Liver (tissue), 3 donors: ENCODE measurements at regions not wholly inside any gene's neighbourhood (a gene's known extent, or its start where the extent isn't known, plus 50 kb on each side); places are given as distances from the start of the nearest gene placed in this dataset.

Source experiments
- EGR1 ChIP-seq, 2 donors: IDR thresholded peaks; 2 replicates each; pipeline ENCODE4 v1.6.1; 2016 to 2018; ENCODE audit warnings: antibody characterized with exemption in 2 of 2, low read depth in 2 of 2
- JUND ChIP-seq, 2 donors: IDR thresholded peaks; 2 replicates each; pipeline ENCODE4 v1.6.1; 2016; ENCODE audit warnings: antibody characterized with exemption in 2 of 2
- REST ChIP-seq: IDR thresholded peaks from 2 replicates; pipeline ENCODE4 v1.6.1; 2016; ENCODE audit warnings: antibody characterized with exemption, mild to moderate bottlenecking
- SP1 ChIP-seq: IDR thresholded peaks from 2 replicates; pipeline ENCODE4 v1.6.1; 2018; ENCODE audit warnings: antibody characterized with exemption, mild to moderate bottlenecking
- YY1 ChIP-seq: IDR thresholded peaks from 2 replicates; pipeline ENCODE4 v1.6.1; 2016; ENCODE audit warnings: antibody characterized with exemption, mild to moderate bottlenecking
- ZBTB33 ChIP-seq: IDR thresholded peaks from 2 replicates; pipeline ENCODE4 v1.6.1; 2016; ENCODE audit warnings: antibody characterized with exemption
- TF ChIP-seq, protein P1 (sequence below): fragments of 150-350 bp; IDR thresholded peaks from 2 replicates; pipeline ENCODE4 v1.5.1; 2017; ENCODE audit warnings: improper control_type of control experiment, low read depth, low read length; ENCODE audit not compliant: missing input control
- TF ChIP-seq, protein P2 (sequence below): IDR thresholded peaks from 2 replicates; pipeline ENCODE4 v1.6.1; 2016; ENCODE audit warnings: antibody characterized with exemption
- donor health status: healthy.
- donor health status: healthy.

GRCh38 chr3:148073721-148074456 lies 623.8 kb upstream of the AGTR1 start:
- TF ChIP-seq EGR1 (IDR thresholded peaks at IDR 0.05; ENCODE audit: low read depth in 2 of 2), result no peak
- TF ChIP-seq, protein P1, sequence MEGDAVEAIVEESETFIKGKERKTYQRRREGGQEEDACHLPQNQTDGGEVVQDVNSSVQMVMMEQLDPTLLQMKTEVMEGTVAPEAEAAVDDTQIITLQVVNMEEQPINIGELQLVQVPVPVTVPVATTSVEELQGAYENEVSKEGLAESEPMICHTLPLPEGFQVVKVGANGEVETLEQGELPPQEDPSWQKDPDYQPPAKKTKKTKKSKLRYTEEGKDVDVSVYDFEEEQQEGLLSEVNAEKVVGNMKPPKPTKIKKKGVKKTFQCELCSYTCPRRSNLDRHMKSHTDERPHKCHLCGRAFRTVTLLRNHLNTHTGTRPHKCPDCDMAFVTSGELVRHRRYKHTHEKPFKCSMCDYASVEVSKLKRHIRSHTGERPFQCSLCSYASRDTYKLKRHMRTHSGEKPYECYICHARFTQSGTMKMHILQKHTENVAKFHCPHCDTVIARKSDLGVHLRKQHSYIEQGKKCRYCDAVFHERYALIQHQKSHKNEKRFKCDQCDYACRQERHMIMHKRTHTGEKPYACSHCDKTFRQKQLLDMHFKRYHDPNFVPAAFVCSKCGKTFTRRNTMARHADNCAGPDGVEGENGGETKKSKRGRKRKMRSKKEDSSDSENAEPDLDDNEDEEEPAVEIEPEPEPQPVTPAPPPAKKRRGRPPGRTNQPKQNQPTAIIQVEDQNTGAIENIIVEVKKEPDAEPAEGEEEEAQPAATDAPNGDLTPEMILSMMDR, result no peak
- no peak for TF ChIP-seq SP1
- no peak for TF ChIP-seq JUND (IDR thresholded peaks at IDR 0.05)
- no peak for TF ChIP-seq YY1
- no peak for TF ChIP-seq ZBTB33
- TF ChIP-seq REST, result no peak
- TF ChIP-seq, protein P2, sequence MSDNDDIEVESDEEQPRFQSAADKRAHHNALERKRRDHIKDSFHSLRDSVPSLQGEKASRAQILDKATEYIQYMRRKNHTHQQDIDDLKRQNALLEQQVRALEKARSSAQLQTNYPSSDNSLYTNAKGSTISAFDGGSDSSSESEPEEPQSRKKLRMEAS, result no peak
